Fibroblast of peridontal ligament (primary cell): ENCODE measurements at regions not wholly inside any gene's neighbourhood (a gene's known extent, or its start where the extent isn't known, plus 50 kb on each side); places are given as distances from the start of the nearest gene placed in this dataset.
"Not testable (repeated sequence)": the region's sequence is repeated elsewhere in the genome, so short reads cannot be mapped to it uniquely, and the experiment has no call there.

ENCODE experiments used
- DNase-seq: peaks from one replicate; pipeline ENCODE4 v3.0.0-alpha.2; 2010; ENCODE audit errors: extremely low read depth

DNA sequence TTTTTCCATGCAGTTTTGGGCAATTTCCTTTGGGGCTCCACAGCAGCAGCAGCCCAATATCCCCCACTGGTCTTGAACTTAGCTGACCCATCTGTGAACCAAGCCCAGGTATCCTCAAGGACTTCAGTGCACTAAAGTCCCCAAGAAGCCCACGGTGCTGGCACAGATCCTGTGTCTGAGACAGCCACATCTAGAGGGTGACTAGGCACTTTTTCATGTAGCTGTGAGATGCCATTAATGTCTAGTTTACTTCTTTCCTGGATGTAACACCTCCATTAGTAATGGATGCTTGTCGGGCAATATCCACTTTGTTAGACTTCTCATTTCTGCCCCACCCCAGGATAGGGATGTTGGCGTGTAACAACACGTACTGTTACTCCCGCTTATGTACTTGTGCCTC, 117.9 kb downstream of the GPCPD1 start:
- no peak for DNase-seq

DNA sequence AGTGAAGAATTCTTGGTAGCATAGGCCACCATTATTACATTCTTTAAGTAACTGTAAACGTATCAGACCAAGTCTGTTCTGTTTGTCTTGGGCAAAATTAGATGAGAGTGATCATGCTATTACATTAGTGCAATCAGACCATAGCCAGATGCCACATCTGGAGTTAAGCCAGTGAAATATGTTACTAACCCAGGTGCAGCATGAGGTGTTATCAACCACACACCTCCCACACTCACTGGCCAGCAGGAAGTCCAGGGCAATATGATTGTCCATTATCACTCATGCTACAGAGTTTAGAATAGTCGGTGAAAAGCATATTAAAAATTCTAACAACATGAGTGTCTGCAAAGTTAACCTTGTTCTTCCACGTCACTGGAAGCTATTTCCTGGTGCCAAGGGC, 119.4 kb downstream of the GPCPD1 start:
- no peak for DNase-seq

DNA sequence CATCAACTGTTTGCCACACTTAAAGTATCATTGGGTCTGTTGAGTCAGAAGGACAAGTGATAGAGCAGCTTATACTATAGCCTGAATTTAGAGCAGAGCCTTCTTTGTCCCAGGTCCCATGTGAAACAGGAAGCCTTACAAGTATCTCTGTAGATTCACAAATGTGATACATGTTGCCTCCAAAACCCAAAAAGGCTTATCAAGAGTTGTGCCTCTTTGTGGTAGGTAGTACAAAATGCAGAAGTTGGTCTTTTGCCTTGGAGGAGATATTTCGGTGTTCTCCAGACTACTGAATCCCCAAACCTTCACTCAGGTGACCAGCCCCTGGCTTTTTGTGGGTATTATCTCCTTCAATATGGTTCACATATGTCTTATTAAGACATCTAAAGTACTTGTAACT, 121.2 kb downstream of the GPCPD1 start:
- DNase-seq = no peak

DNA sequence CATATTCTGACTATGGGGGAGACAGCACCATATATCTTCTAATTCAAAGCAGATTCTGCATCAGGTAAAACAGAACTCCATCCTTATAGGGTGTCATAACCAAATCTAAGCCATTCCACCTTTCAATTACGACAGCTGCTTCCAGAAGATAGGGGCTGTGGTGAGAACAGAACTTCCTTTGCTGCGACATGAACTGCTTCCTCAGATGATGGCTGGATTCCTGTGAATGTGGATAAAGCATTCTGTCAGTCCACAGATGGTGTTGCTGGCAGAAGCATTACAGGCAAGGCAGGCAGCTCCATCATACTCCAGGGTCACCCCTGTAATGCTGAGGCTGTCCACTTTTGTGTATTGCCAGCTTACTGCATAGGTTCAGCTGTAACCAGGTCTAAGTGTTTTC, 122.0 kb downstream of the GPCPD1 start:
- DNase-seq = no peak

DNA sequence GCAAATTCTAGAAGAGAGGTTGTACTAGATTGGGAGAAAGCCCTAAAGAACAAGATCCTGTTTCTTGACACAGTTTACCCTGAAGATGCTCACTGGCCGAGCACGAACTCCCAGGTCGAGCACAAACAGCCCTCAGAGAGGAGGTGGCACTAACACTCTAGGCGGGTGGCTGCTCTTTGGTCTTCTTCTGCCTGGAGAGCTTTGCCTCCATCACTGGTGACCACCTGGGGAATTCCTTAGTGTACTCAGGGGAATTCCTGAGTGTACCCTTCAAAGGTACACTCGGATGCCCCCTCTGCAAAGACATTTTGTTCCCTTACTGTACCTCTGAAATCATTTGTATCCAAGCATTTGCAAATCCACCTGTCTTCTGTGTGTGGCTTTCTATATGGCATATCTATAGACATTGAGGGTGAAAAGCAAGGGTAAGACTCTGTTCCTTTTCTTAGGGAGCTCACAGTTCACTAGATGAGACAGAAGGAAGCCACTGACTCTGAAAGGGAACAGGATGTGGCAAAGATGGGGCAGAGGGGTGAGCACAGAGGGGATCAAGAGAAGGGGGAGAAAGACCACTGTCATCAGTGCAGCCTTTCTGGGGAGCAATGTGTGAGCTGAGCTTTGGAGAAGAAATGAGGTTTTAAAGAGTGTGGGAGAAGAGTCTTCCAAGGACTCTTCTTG, 124.3 kb downstream of the GPCPD1 start:
- DNase-seq = no peak

DNA sequence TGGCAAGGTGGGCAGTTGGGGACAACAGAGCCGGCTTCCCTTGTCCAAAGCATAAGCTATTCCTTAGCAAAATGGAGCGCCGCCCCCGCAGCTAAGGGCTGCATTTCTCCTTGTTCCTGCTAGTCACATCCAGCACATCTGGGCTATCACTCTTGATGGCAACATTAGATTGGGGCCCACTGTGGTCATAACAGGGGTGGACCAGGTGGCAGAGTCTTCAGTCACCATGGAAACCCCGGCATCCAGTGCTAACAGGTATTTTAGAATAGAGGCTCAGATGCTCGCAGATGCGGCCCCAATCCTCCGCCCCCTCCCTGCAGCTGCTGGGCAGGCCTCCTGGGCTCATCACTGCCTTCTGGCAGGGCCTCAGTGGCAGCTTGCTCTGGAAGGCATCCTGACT, 125.9 kb downstream of the GPCPD1 start:
- no peak for DNase-seq

DNA sequence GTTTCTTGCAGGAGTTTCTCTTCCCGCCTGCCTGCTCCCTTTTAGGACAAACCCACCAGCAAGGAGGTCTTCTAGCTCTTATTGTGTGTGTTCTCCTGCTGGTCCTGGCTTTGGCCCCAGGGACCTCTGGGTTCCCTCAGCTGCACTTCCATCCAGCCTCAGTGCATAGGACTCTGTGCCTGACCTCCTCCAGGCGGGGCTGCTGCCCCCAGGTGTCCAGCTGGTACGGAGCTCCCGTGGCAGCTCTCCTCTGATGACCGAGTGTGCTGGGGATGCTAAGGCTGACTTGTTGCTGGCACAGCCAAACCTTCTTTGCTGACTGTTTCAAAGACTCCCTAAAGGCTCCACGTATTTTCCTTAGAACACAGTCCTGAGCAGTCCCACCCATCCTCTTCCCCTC, 126.5 kb downstream of the GPCPD1 start:
- no peak for DNase-seq

DNA sequence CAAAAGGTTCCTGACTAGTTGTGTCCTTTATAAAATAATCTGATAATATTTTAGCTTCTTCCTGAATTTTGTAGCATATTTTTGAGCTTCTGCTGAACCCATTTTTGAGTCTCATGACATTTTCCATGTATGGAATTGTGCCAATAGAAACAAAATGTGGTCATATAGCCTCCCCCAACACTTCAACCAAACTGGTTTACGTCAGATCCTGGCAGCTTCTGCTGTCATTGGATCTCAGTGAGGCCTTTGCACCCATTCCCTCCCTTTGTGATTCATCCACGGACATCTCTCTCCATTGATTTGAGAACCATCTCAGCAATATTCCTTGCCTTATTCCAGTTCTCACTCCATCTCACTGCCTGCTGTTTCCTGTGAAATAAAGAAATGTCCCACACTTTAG, 128.0 kb downstream of the GPCPD1 start:
- DNase-seq = peak; percentile 22

DNA sequence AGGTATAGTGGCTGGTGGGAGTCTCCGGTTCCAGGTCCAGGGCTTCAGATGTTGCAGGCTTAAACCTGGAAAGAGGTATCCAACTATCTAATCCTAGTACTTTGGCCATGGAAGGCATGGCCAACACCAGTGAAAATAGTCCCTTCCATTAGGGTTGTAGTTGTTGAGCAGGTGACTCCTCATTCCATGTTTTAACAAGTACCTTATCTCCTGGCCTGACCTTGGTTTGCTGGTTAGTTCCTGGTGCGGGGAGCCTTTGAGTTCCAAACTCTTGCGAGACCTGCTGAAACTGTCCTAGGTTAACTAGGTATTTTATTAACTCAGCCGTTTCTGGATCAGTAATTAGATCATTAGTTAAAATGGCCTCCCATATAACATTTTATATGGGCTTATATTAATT, 128.9 kb downstream of the GPCPD1 start:
- DNase-seq = no peak

DNA sequence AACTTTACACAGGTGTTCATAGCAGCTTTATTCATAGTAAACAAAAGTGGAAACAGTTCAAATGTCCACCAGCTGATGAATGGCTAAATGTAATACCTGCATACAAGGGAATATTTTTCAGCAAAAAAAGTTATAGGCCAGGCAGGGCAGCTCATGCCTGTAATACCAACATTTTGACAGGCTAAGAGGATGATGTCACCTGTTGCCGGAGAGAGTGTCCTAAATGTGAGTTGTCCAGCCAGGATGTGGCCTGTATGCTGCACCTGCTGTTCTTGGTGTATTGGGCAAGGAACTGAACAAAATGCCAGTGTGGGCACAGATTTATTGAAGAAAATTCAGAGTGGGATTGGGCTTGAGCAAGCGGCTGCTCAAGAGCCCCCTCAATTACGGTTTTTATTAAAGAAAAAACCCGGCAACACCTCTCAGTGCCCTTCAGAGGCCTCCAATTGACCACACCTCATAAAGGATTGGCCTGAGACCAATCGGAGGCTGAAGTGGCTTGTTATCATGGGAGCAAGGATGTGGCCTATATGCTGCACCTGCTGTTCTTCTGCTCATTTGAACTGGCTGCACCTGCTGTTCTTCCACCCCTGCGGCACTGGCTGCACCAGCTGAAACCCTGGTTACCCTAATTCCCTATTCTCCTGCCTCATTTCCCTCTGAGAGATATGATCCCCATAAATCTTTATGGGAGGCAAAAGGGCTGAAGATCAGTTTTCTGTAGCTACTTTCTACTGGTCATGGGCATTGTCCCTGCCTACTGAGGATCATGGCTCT, 129.8 kb downstream of the GPCPD1 start:
- no peak for DNase-seq

DNA sequence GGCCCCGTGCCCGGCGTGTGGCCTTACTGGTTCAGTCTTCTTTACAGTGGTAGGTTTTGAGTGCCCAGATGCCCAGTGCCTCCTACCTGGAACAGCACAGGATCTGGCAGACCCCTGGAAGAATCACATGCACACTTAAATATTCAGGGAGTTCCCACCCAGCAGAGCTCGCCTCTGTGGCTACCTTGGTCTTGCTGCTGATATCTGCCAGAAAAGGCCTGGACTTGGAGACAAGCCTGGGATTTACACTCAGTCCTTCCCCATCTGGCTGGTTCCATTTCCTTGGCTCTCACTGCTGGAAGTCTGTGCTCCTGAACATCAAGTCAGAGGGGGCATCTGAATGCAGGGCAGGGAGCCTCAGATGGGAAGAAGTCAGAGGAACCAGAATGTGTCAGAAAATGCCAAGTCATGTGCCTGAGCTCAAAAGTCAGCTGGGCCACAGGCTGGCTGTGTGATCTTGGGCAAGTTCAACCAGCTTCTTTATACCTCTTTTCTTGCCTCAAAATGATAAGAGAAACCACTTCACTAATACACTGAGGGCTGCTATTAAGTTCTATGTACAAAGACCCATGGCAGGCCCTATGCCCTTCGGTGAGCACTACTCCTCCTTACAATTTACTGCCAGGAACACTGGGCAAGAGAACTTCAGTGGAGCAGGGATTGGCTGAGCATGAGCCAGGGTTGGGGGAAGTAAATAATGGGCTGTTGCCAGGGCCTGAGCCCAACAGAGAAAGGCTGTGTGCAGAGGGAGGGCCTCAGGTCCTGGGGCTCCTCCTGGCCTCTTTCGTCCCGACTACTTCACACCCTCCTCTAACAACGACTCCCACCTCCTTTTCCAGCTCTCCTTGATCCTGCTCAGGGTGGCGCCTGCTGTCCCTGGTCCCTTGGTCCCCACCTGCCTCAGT, 135.9 kb downstream of the GPCPD1 start:
- DNase-seq = no peak

DNA sequence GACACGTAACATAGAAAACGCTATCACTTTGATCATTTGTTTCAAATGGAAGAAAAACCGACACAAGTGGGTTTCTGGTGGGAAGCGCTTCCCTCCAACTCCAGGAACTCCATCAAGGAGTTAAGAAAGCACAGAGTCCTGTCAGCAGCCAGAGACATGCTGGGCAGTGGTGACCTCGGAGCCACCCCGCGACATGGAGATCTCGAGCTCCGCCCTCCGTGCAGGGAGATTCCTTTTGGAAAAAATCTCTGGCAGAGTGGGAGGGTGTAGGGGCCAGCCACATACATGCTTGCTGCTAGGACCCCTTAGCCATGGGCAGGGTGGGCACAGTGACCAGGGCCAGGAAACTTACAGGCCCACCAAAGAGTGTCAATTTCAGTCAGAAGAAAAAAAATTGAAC, 138.9 kb downstream of the GPCPD1 start:
- not testable (repeated sequence) for DNase-seq

DNA sequence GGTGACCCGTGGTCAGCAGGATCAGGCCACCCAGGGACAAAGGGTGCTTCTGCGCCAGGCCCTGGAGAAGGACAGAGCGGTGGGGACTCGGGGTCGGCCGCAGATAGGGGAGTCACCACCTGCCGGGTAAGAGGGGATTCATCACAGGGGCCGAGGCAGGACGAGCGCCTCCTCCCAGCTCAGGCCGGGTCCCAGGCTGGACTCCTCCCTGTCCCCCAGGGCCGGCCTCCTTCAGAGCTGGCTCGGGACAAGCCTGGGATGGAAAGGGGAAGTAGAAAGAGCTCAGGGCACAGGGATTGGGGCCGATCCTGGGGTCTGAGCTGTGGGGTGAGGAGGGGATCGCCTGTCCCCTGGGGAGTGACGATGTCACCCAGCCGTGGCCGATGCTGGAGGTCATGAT, 139.4 kb downstream of the GPCPD1 start:
- no peak for DNase-seq

DNA sequence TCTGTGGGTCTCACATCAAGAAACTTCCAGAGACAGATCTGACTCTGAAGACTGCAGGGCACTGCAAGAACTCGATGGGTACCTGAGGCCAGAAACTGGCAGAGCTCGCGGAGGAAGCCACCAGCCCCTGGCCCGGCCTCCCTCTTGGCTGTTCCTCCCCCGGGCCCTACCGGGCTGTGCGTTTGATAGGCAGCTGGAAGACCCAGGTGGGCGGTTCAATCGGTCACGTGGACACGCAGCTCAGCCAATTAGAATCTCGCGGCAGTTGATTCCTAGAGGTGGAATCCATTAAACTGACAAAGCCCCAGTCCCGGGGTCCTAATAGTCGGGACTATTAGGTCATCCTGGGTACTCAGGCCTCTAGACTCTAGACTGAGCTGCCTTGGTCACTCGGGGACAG, 139.9 kb downstream of the GPCPD1 start:
- DNase-seq = no peak

DNA sequence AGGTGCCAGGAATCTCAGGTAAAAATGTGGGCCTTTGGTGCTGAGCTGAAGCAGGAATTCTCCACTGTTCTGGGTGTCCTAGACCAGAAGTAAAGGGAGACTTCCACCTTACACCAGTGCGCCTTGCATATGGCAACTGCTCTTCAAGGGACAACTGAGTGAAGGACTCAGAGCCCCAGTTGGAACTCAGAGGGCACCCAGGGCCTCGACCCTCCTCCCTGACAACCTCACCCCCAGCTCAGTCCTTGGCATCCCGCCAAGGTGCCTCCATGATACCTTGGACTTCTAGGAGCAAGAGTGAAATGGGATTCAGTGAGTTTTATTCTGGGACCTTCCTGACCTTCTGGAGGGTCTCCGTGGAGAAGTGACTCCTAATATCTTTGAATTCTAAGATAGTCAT, 140.3 kb downstream of the GPCPD1 start:
- no peak for DNase-seq

DNA sequence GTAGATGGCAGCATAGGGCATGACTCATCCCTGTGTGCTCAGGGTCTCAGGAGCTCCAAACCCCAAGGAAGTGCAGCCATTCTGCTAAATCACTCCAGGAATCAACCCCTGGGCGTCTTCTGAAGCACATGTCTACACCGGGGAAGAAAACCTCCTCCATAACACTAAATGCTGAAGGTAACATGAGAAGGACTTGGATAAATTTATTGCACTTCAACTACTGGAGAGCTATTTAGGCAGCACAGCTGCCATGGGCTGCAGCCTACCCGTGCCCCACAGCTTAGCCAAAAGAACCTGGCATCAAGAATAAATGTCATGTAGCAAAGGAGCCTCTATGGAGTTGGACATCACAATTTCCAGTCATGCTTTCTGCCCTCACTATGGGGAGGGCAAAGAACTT, 141.7 kb downstream of the GPCPD1 start:
- DNase-seq = no peak

DNA sequence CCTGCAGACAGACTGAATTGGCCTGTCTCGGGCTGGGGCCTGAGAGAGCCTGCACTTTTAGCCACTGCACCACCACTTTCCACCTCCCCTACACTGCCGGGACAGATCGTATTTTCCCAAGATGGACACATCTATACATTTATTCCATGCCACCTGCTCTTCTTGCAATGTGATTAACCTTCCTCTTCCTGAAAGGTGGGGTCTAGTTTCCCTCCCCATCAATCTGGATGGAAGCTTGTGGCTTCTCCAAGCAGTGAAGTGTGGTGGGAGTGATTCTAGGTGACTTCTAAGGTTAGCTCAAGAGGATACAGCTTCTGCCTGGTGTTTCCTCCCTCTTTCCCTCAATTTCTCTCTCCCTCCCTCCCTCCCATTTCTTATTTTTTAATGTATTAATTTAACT, 143.7 kb downstream of the GPCPD1 start:
- no peak for DNase-seq

DNA sequence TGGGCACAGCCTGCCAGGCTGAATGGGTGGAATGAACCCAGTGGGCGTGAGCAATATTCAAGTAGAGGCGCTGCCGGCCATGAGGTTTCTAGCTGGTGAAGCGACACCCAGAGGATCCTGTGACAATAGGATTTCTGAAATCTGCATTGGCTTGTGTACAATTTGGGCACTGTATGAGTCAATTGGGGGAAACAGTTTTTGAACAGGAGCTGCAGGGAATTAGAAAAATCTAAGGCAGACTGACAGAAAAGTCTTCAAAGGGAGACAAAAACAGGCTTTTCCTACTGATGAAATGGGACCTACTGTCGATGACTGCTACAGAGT, 145.2 kb downstream of the GPCPD1 start:
- no peak for DNase-seq

DNA sequence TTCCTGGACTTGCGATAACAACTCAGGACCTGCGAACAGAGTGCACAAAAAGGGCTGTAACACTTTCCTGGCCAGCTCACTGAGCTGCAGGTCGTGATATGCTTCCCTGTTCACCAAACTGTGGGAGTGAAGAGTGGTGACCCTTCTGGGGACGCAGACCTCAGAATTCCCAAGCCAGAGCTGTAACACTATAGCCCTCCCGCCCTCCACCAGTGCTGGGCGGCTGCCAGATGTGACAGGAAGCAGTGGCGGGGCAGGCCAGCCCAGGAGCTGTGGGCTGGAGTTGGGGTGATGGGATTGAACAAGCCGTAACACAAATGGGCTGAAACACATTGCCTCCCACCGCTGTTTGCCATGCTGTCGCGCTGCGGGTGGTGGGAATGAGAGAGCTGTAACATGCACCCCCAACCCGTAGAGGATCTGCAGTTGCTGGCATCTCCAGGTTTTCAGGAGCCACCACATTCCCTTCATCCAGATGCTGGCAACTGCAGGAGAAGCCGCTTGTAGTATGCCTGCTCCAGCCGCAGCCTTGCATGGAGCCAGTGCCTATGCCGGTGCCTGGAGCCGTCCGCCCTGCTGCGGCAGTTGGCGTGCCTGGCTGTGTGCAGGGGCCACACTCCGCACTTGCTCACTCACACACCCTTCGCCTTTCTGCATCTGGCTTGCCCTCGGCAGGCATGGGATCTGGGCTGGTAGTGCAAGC, 145.8 kb downstream of the GPCPD1 start:
- no peak for DNase-seq

DNA sequence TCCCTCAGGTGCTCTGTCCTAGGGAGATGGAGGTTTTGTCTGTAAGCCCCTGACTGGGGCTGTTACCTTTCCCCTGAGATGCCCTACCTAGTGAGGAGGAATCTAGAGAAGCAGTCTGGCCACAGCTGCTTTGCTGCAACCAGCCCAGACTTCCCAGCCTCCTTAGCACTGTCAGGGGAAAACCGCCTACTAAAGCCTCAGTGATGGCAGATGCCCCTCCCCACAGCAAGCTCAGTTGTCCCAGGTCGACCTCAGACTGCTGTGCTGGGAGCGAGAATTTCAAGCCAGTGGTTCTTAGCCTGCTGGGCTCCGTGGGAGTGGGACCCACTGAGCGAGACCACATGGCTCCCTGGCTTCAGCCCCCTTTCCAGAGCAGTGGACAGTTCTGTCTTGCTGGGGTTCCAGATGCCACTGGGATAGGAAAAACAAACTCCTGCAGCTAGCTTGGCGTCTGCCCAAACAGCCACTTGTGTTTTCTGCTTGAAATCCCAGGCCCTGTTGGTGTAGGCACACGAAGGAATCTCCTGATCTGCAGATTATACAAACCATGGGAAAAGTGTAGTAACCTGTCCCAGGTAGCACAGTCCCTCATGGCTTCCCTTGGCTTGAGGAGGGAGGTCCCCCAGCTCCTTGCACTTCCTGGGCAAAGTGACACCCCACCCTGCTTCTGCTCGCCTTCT, 146.4 kb upstream of the PROKR2 start:
- no peak for DNase-seq

DNA sequence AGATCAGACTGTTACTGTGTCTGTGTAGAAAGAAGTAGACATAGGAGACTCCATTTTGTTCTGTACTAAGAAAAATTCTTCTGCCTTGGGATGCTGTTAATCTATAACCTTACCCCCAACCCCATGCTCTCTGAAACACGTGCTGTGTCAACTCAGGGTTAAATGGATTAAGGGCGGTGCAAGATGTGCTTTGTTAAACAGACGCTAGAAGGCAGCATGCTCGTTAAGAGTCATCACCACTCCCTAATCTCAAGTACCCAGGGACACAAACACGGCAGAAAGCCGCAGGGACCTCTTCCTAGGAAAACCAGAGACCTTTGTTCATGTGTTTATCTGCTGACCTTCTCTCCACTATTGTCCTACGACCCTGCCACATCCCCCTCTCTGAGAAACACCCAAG, 137.0 kb upstream of the PROKR2 start:
- DNase-seq = not testable (repeated sequence)

DNA sequence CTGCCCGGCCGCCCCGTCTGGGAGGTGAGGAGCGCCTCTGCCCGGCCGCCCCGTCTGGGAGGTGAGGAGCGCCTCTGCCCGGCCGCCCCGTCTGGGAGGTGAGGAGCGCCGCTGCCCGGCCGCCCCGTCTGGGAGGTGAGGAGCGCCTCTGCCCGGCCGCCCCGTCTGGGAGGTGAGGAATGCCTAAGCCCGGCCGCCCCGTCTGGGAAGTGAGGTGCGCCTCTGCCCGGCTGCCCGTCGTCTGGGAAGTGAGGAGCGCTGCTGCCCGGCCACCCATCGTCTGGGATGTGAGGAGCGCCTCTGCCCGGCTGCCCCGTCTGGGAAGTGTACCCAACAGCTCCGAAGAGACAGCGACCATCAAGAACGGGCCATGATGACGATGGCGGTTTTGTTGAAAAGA, 136.6 kb upstream of the PROKR2 start:
- DNase-seq = not testable (repeated sequence)
